ENCODE measurements at regions not wholly inside any gene's neighbourhood (a gene's known extent, or its start where the extent isn't known, plus 50 kb on each side); places are given as distances from the start of the nearest gene placed in this dataset.

DNA sequence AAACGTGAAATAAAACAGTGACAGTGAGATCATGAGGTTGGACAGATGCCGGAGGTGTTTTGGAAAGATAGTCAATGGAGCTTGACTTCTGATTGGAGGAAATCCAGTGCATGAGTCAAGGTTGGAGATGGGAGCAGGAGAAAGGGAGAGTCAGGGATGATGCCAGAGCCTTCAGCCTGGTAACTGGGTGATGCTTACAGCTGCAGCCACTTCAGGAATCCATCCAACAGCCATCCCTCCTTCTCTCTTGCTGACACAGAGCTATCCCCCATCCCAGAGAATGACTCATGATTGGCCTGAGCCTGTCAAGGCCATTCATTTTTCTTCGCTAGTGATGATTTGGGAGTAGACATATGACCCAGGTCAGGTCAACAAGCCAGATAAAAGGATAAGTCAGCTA, 112.8 kb downstream of the SAMD5 start:
- Mint-ChIP-seq H3K4me1 (no peaks in the 10 kb centered on the region), H3K4me3 (no peak overlapping the region), H3K27me3 (no peaks in the 10 kb centered on the region), H3K27ac (no peak overlapping the region), H3K36me3 (no peaks in the 10 kb centered on the region), H3K9me3 (no peaks in the 10 kb centered on the region)
- ATAC-seq (replicated peaks) (no peak), DNase-seq (no peak)

DNA sequence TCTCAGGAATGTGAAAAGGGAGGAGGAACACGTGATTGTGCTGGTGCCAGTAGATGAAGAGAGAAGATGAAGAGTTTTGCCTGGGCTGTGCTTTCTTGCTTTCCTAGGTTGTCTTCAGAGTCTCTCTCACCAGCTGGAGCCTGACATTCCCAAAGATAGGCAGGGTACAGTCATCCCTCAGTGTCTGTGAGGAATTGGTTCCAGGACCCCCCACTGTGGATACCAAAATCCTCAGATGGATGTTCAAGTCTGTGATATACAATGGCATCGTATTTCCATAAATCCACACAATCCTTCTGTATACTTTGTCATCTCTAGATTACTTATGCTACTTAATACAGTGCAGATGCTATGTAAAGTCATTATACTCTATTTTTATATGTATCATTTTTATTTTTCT, 113.5 kb downstream of the SAMD5 start:
- H3K4me3 Mint-ChIP-seq = no peak overlapping the region
- DNase-seq (no peak), ATAC-seq (replicated peaks) (no peak)
- H3K4me1 Mint-ChIP-seq = no peaks in the 10 kb centered on the region
- H3K27me3 Mint-ChIP-seq = no peaks in the 10 kb centered on the region
- no peaks in the 10 kb centered on the region for H3K36me3 Mint-ChIP-seq
- H3K27ac Mint-ChIP-seq = no peak overlapping the region
- H3K9me3 Mint-ChIP-seq = no peaks in the 10 kb centered on the region

DNA sequence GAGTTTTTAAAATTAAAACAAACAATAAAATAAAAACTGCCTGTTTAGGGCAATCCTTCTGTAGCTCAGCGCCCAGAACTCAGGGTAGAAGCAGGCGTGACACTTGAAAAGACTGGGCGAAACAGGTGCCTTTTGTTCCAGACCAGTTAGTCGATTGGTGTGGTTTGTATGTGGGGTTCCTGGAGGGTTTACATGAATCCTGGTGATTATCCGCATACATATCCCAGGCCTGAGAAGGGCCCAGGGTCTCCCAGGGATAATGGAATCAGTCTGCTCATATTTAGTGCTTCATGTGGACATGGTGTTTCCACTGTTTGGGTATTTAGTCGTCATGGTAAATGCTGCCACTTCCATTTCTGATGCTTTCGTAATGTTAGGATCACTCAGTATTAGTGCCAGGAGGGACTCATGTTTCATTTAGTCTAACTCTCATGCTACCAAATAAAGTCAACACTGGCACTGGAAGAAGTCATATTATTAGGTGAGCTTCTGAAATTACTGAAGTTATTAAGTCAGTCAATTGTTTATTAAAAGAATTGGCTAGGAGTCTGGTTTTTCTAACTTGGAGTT, 116.5 kb downstream of the SAMD5 start:
- no peaks in the 10 kb centered on the region for H3K36me3 Mint-ChIP-seq
- H3K9me3 Mint-ChIP-seq = no peaks in the 10 kb centered on the region
- no peaks in the 10 kb centered on the region for H3K27me3 Mint-ChIP-seq
- no peak overlapping the region for H3K4me3 Mint-ChIP-seq
- no peak for ATAC-seq (replicated peaks)
- DNase-seq = no peak
- H3K4me1 Mint-ChIP-seq = no peaks in the 10 kb centered on the region
- H3K27ac Mint-ChIP-seq = no peak overlapping the region

DNA sequence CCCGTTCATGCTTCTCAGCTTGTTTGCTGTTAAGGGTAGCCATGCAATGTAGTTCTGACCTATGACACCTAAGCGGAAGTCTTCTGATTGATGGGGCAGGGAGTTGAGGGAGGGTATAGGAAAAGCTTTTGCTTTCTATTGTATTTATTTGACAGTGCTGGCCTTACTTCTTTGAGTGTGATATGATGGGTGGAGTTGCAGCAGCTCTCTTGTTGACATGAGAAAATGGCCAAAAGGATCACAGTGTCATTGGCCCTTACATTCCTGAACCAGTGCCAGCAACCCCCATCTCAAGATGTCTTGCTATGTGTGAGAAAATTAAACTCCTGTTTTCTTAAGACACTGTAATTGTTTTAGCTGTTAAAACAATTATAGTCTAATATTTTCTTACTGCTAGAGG, 117.5 kb downstream of the SAMD5 start:
- no peaks in the 10 kb centered on the region for H3K36me3 Mint-ChIP-seq
- no peak overlapping the region for H3K4me3 Mint-ChIP-seq
- no peak for DNase-seq
- no peak for ATAC-seq (replicated peaks)
- H3K4me1 Mint-ChIP-seq = no peaks in the 10 kb centered on the region
- peaks cover 0 to 3% of the 10 kb centered on the region in 2 donors for H3K9me3 Mint-ChIP-seq
- H3K27me3 Mint-ChIP-seq = no peaks in the 10 kb centered on the region
- no peak overlapping the region for H3K27ac Mint-ChIP-seq

DNA sequence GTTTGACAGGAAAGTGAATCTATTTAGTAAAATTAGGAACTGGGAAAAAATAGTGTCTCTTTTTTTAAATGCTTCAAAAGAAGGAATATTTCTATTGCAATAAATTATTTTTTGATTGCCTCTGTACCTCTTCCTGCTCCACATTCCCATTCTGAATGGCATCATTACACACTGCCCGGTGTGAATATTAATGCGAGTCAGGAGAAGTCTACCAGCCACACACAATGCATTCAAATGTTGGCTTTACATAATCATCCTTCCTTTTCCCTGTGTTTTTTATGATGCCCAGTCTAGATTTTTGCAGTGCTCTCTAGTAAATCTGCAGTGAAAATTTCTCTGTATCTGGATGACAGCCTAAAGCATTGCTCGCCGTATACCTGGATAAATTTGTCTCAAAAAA, 118.9 kb downstream of the SAMD5 start:
- H3K27ac Mint-ChIP-seq = no peak overlapping the region
- H3K9me3 Mint-ChIP-seq = peaks cover 3 to 8% of the 10 kb centered on the region in 2 donors
- no peak overlapping the region for H3K4me3 Mint-ChIP-seq
- no peaks in the 10 kb centered on the region for H3K4me1 Mint-ChIP-seq
- ATAC-seq (replicated peaks) (no peak), DNase-seq (no peak)
- H3K27me3 Mint-ChIP-seq = no peaks in the 10 kb centered on the region
- H3K36me3 Mint-ChIP-seq = no peaks in the 10 kb centered on the region

DNA sequence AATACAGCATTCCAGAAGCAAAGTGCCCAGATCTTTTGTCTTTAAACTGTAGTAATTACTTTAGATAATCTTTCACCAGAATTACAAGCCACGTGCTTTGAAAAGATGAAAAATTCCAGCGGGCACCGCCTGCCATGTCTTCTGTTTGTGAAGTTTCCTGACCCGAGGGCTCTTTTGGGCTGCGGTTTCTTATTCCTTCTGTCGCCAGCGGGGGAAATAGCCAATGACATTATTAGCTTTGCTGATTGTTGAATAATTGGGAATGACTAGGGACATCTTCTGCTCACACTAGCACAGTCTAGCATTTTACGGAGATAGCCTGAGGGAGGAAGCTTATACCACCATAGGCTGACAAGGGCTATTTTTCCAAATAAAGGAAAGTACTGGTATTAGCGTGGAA, 124.7 kb downstream of the SAMD5 start:
- ATAC-seq (replicated peaks) (no peak), DNase-seq (no peak)
- H3K4me3 Mint-ChIP-seq = no peak overlapping the region
- H3K9me3 Mint-ChIP-seq = peaks cover 7 to 12% of the 10 kb centered on the region in 2 donors
- no peaks in the 10 kb centered on the region for H3K27me3 Mint-ChIP-seq
- H3K27ac Mint-ChIP-seq = no peak overlapping the region
- no peaks in the 10 kb centered on the region for H3K36me3 Mint-ChIP-seq
- H3K4me1 Mint-ChIP-seq = no peaks in the 10 kb centered on the region

DNA sequence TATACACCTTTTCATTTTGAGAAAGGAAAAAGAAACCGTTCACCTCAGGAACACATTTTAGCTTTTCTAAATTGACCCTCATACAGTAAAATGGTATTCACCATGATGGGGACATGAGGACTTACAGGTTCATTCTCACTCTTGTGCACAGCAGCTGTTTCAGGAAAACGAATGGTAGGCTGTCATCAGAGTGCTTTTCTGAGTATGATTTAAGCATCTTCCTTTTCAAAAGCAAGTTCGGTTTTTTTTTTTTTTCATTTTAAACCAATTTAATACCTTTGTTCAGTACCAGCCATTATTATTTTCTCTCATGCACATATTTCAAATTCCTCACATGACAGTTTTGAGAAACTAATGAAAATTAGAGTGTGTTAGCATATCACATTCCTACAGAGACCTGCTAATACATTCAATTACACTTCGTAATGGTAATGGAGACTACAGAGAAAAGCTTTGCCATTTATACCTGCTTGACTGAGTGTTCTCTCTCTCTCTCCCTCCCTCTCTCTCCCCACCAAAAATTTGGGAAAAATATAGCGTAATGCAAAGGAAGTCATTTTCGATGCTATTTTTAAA, 129.2 kb downstream of the SAMD5 start:
- Mint-ChIP-seq H3K4me3 (no peak overlapping the region), H3K4me1 (no peaks in the 10 kb centered on the region), H3K27ac (no peak overlapping the region), H3K36me3 (no peaks in the 10 kb centered on the region), H3K9me3 (peaks cover 4% of the 10 kb centered on the region in 2 donors), H3K27me3 (no peaks in the 10 kb centered on the region)
- DNase-seq (no peak), ATAC-seq (replicated peaks) (no peak)

DNA sequence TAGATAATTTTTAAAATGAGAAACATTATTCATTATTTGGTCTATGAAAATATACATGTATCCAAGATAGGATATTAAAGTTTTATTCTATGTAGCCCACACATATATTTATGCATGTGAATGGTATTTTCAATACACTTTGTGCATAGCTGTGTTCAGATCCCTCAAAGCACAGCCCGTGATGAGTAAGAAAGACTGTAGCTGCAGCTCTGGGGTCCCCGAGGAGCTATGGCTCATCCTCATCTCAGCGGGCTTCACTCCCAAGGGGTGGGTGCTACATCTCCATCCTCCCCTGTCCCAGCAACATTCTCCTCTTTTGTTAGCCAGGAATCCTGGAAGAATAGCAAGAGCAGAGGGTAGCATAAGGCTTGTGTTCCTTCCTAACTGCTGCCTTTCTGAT, 130.8 kb downstream of the SAMD5 start:
- H3K36me3 Mint-ChIP-seq = no peaks in the 10 kb centered on the region
- no peaks in the 10 kb centered on the region for H3K4me1 Mint-ChIP-seq
- no peak overlapping the region for H3K27ac Mint-ChIP-seq
- H3K27me3 Mint-ChIP-seq = no peaks in the 10 kb centered on the region
- ATAC-seq (replicated peaks) (no peak), DNase-seq (no peak)
- no peak overlapping the region for H3K4me3 Mint-ChIP-seq
- H3K9me3 Mint-ChIP-seq = peaks cover 4 to 5% of the 10 kb centered on the region in 2 donors

DNA sequence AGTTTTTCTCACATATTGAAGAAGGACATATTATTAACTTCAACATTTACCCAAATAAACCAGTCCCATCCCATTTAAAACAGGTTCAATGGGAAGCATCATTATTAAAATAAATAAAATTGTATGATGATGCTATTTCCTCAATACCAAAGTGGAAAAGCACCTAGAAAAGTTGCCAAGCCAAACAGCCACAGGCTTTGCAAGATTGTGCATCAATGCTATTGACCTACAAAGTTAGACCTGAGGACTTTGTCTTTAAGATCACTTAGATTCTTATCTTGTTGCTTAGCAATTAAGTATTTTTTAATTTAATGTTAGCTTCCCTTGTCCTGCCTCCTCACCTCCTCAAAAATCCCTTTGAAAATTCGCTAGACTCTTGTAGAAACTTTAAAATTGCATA, 132.1 kb downstream of the SAMD5 start:
- H3K4me3 Mint-ChIP-seq = no peak overlapping the region
- no peak overlapping the region for H3K27ac Mint-ChIP-seq
- no peaks in the 10 kb centered on the region for H3K27me3 Mint-ChIP-seq
- H3K4me1 Mint-ChIP-seq = no peaks in the 10 kb centered on the region
- ATAC-seq (replicated peaks) (no peak), DNase-seq (no peak)
- peaks cover 0 to 3% of the 10 kb centered on the region in 2 donors for H3K9me3 Mint-ChIP-seq
- H3K36me3 Mint-ChIP-seq = no peaks in the 10 kb centered on the region

DNA sequence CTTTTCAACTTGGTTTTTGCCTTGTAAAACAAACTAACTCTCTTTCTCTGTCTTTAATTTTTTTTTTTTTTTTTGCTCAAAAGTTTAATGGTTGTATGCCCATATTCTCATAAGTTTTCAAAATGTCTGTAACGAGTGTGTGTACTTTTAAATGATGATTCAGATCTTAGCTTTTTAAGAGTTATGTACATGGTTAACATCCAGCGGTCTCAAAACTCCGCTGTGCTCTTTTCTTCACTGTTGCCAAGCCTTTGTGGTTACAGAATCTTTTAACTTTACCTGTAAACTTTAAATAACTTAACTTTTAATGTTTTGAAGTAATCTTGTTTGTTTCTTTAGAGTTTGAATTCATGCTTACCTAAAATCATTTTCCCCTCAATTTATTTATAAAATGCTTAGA, 133.0 kb downstream of the SAMD5 start:
- no peak overlapping the region for H3K4me3 Mint-ChIP-seq
- H3K27ac Mint-ChIP-seq = no peak overlapping the region
- no peak for ATAC-seq (replicated peaks)
- no peaks in the 10 kb centered on the region for H3K4me1 Mint-ChIP-seq
- DNase-seq = no peak
- H3K36me3 Mint-ChIP-seq = no peaks in the 10 kb centered on the region
- H3K27me3 Mint-ChIP-seq = no peaks in the 10 kb centered on the region
- H3K9me3 Mint-ChIP-seq = peaks cover 0 to 3% of the 10 kb centered on the region in 2 donors

DNA sequence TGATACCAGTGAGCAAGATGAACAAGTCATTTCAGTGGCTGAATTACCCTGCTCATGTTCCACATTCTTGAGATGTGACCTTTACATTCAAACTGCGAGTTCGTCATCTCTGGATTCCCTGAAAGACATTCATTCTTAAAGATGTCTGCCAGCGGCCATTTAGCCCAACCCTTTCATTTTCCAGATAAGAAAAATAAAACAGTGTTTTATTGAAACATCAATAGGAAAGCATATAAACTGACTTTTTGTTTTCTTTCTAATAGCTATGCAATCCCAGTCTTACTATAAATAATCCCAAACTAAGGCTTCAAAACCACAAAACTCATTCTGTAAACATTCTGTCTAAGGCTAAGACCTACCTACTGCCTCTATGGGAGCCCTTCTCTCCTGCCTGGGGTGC, 134.0 kb downstream of the SAMD5 start:
- Mint-ChIP-seq H3K27me3 (no peaks in the 10 kb centered on the region), H3K4me3 (no peak overlapping the region), H3K9me3 (peaks cover 0 to 6% of the 10 kb centered on the region in 2 donors), H3K4me1 (no peaks in the 10 kb centered on the region), H3K27ac (no peak overlapping the region), H3K36me3 (no peaks in the 10 kb centered on the region)
- no peak for DNase-seq
- ATAC-seq (replicated peaks) = no peak

DNA sequence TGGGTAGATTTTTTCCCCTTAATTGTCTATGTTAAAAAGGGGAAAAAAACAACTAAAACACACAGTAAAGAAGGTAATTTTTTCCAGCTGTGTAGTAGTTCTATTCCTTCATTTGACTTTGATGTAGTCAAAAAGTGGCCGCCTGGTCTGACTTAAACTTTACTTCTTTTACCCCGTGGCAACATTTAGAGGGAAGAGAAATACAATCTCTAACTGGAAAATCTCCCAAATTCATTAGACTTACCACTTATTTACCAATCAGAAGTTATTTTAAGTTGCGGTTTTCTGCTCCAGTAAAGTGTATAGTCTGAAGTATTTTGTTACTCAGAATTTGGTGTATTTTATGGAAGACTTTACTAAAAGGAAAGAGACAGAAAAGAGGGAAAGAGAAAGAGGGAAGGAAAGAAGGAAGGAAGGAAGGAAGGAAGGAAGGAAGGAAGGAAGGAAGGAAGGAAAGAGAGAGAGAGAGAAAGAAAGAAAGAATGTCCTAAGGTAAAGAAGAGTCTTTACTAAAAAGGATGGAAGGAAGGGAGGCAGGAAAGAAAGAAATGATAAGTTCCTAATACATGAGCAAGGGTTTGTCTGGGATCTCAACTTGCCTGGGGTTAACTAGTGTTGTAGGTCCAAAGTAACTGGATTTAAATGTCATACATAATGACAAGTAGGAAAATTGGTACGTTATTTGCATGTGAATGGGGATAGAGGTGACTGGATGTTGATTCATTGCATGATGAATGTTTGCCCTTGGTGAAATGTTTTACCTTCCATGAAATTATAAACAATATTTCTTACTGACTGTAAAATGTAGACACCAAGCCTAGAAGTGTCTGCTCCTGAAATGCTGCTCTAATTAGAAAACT, 135.1 kb downstream of the SAMD5 start:
- no peak overlapping the region for H3K27ac Mint-ChIP-seq
- no peaks in the 10 kb centered on the region for H3K4me1 Mint-ChIP-seq
- no peaks in the 10 kb centered on the region for H3K27me3 Mint-ChIP-seq
- H3K9me3 Mint-ChIP-seq = peaks cover 0 to 6% of the 10 kb centered on the region in 2 donors
- DNase-seq (no peak), ATAC-seq (replicated peaks) (no peak)
- no peak overlapping the region for H3K4me3 Mint-ChIP-seq
- no peaks in the 10 kb centered on the region for H3K36me3 Mint-ChIP-seq

DNA sequence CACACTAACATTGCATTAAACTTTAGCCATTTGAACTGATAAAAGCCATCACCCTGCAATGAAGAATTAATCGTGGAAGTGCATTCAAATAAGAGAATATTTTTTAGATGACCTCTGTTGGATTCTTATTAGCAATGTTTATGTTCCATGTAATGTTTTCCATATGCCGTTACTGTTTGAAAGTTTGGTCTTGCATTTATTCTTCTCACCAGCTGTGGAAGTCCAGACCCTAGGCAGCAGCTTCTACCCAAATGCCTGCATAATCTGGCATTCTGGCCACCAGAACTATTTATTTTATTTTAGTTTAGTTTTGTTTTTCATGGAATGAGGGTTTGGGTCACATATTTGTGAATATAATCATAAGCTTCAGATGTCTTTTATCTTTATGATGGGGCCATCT, 140.4 kb downstream of the SAMD5 start:
- ATAC-seq (replicated peaks) (no peak), DNase-seq (no peak)
- no peak overlapping the region for H3K4me3 Mint-ChIP-seq
- no peaks in the 10 kb centered on the region for H3K36me3 Mint-ChIP-seq
- H3K27me3 Mint-ChIP-seq = no peaks in the 10 kb centered on the region
- H3K9me3 Mint-ChIP-seq = peaks cover 0 to 3% of the 10 kb centered on the region in 2 donors
- no peak overlapping the region for H3K27ac Mint-ChIP-seq
- no peaks in the 10 kb centered on the region for H3K4me1 Mint-ChIP-seq

DNA sequence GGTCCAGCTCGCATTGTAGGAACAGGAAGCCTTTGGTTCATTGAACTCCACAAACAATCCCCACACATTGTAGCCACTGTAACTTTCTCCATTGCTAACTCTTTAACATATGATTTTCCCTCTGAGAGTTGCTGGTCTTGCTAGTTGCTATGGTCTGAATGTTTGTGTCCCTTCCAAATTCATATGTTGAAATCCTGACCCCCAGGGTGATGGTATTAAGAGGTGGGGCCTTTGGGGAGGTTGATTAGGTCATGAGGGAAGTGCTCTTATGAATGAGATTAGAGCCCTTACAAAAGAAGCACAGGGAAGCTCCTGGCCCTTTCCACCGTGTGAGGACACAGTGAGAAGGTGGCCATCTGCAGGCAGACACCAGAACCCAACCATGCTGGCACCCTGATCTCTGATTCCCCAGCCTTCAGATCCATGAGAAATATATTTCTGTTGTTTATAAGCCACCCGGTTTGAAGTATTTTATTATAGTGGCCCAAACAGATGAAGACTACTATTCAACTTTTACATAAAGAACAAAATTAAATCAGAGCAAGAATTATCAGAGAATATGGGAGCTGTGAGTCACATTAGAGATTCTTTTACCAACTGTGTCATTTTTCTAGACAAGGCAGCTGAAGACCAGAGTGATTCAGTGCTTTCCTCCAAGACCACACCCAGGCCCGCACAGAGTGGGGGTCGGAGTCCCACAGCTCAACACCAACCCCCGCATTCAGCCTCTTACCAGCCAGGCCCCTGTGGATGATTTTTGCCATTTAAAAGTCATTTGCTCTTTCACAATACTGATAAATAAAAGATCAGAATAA, 143.0 kb downstream of the SAMD5 start:
- H3K9me3 Mint-ChIP-seq = peaks cover 0 to 3% of the 10 kb centered on the region in 2 donors
- H3K4me1 Mint-ChIP-seq = no peaks in the 10 kb centered on the region
- DNase-seq (no peak), ATAC-seq (replicated peaks) (no peak)
- no peaks in the 10 kb centered on the region for H3K27me3 Mint-ChIP-seq
- H3K4me3 Mint-ChIP-seq = no peak overlapping the region
- no peak overlapping the region for H3K27ac Mint-ChIP-seq
- no peaks in the 10 kb centered on the region for H3K36me3 Mint-ChIP-seq
